Esophagus muscularis mucosa (tissue), 4 donors: ENCODE measurements at regions not wholly inside any gene's neighbourhood (a gene's known extent, or its start where the extent isn't known, plus 50 kb on each side); places are given as distances from the start of the nearest gene placed in this dataset.

ENCODE experiments used
- DNase-seq: peaks from one replicate; pipeline ENCODE4 v3.0.0-alpha.2; 2017; ENCODE audit errors: extremely low spot score
- H3K27ac ChIP-seq, 4 donors: fragments of 200-600 bp; sonication (generic); replicated peaks in 1 of 4; 1 replicate in 3 of 4; 2 replicates in 1 of 4; pipeline ENCODE4 v1.5.1; 2016 to 2019; ENCODE audit warnings: mild to moderate bottlenecking in 1 of 4
- H3K27me3 ChIP-seq, 4 donors: fragments of 200-600 bp; sonication (generic); one replicate each; pipeline versions ENCODE4 v1.5.1 to v1.6.0; 2016 to 2019
- H3K36me3 ChIP-seq, 4 donors: fragments of 200-600 bp; sonication (generic); one replicate each; pipeline ENCODE4 v1.5.1; 2016 to 2019
- H3K4me1 ChIP-seq, 4 donors: fragments of 200-600 bp; sonication (generic); one replicate each; pipeline ENCODE4 v1.5.1; 2016 to 2019
- H3K4me3 ChIP-seq, 4 donors: fragments of 200-600 bp; sonication (generic); 1 replicate in 2 of 4; 2 replicates in 2 of 4; pipeline ENCODE4 v1.5.1; 2016 to 2019; ENCODE audit warnings: mild to moderate bottlenecking in 4 of 4, moderate library complexity in 1 of 4
- H3K9me3 ChIP-seq, 4 donors: fragments of 200-600 bp; sonication (generic); 1 replicate in 3 of 4; 2 replicates in 1 of 4; pipeline ENCODE4 v1.5.1; 2016 to 2019
- EP300 ChIP-seq: sonication (generic); formaldehyde crosslinking; IDR thresholded peaks from one replicate; pipeline ENCODE4 v1.6.1; 2017; ENCODE audit warnings: antibody characterized with exemption
- POLR2A ChIP-seq: fragments of 450-650 bp; IDR thresholded peaks from one replicate; pipeline ENCODE4 v1.6.1; 2017; ENCODE audit warnings: antibody characterized with exemption, moderate library complexity, mild to moderate bottlenecking, low read depth
- POLR2AphosphoS5 ChIP-seq, 2 donors: sonication (generic); formaldehyde crosslinking; IDR thresholded peaks; one replicate each; pipeline ENCODE4 v1.6.1; 2017; ENCODE audit warnings: antibody characterized with exemption in 2 of 2
- WGBS: methylation state at CpG from one replicate; pipeline ENCODE4 v1.1.5; 2018; 5-methylcytosine and 5-hydroxymethylcytosine counted together
- intact Hi-C: fragments of 100-400 bp; cut with DNase I; formaldehyde crosslinking; loops from one replicate; pipeline ENCODE4 v1.15.1; 2023
- TF ChIP-seq, protein P1 (sequence below), 3 experiments: fragments of 200-600 bp in 2 of 3; fragments of 450-650 bp in 1 of 3; sonication (generic) in 2 of 3; IDR thresholded peaks; one replicate each; pipeline ENCODE4 v1.5.1; 2017 to 2019; ENCODE audit warnings: antibody characterized with exemption in 3 of 3, mild to moderate bottlenecking in 2 of 3, moderate library complexity in 1 of 3

DNA sequence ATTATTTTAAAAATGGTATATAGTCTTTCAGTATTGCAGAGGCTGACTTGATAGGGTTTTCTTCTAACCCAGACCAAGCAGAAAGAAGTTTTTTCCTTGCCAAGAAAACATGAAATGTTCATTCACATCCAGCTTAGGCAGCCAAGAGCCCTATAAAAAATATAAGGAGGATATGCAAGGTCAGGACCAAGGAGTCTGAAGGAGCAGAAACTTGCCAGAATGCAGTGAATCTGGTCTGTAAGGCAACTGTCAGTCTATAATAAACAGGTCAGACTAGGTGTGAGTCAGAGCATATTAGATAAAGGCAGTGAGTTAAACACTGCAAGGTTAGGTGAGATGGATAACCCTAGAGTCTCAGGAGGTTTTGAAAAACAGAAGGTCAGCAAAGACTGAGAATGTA lies 645.5 kb downstream of the C12orf50 start:
- DNase-seq = no peak
- H3K9me3 ChIP-seq = no peaks in the 10 kb centered on the region
- no peaks in the 10 kb centered on the region for H3K36me3 ChIP-seq
- no peaks in the 10 kb centered on the region for H3K4me1 ChIP-seq
- no peaks in the 10 kb centered on the region for H3K27me3 ChIP-seq
- TF ChIP-seq EP300 (no peak), POLR2AphosphoS5 (IDR thresholded peaks at IDR 0.05) (no peak), POLR2A (no peak)
- TF ChIP-seq, protein P1, sequence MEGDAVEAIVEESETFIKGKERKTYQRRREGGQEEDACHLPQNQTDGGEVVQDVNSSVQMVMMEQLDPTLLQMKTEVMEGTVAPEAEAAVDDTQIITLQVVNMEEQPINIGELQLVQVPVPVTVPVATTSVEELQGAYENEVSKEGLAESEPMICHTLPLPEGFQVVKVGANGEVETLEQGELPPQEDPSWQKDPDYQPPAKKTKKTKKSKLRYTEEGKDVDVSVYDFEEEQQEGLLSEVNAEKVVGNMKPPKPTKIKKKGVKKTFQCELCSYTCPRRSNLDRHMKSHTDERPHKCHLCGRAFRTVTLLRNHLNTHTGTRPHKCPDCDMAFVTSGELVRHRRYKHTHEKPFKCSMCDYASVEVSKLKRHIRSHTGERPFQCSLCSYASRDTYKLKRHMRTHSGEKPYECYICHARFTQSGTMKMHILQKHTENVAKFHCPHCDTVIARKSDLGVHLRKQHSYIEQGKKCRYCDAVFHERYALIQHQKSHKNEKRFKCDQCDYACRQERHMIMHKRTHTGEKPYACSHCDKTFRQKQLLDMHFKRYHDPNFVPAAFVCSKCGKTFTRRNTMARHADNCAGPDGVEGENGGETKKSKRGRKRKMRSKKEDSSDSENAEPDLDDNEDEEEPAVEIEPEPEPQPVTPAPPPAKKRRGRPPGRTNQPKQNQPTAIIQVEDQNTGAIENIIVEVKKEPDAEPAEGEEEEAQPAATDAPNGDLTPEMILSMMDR (IDR thresholded peaks at IDR 0.05) = no peak
- intact Hi-C loops = no loop called here
- no peak overlapping the region for H3K4me3 ChIP-seq
- no peak overlapping the region for H3K27ac ChIP-seq

DNA sequence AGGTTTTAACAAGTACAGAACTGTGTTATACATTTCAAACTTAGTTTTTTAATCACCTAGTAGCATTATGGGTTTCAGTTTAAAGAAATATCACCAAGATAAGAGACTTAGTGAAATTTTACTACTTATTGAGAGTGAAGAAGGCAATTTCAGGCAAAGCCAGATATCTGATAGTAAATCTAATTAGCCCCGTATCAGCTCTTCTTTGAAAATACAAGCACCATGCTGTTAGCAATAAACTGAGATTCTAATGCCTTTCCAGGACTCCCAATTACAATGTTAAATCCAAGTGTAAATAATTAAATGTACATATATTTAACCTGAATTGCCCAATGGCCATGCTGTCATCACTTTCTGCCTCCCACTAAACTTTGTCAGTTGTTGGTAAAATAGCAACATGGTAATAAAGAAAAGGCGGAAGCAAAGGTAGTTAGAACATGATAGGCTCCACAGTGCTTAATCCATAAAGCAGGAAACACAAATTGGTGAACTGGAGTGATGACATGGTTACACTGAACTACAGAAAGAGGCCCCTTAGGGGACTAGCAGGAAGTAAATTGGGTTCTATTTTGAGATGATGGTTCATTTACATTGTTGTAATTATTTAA lies 646.1 kb downstream of the C12orf50 start:
- no peaks in the 10 kb centered on the region for H3K27me3 ChIP-seq
- intact Hi-C loops = no loop called here
- no peaks in the 10 kb centered on the region for H3K4me1 ChIP-seq
- WGBS = 89% methylated on average over 2 of the region's 2 CpGs
- H3K27ac ChIP-seq = no peak overlapping the region
- no peaks in the 10 kb centered on the region for H3K36me3 ChIP-seq
- H3K4me3 ChIP-seq = no peak overlapping the region
- DNase-seq = no peak
- no peak for TF ChIP-seq POLR2A
- TF ChIP-seq EP300 = no peak
- TF ChIP-seq, protein P1 (IDR thresholded peaks at IDR 0.05) = no peak
- H3K9me3 ChIP-seq = no peaks in the 10 kb centered on the region

DNA sequence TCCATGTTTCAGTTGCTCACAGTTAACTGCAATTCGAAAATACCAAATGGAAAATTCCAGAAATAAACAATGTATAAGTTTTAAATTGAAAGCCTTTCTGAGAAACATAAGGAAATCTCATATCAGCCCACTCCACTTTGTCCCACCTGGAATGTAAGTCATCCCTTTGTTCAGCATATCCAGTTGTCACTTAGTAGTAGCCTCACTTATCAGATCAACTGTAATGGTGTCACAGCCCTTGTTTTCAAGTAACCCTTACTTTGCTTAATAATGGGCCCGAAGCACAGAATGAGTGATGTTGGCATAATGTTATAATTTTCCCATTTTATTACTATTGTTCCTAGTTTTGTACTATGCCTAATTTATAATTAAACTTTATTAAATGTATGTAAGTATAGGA lies 646.8 kb downstream of the C12orf50 start:
- DNase-seq = no peak
- 88% methylated on average over 2 of the region's 2 CpGs for WGBS
- intact Hi-C loops = no loop called here
- H3K27me3 ChIP-seq = no peaks in the 10 kb centered on the region
- H3K9me3 ChIP-seq = no peaks in the 10 kb centered on the region
- TF ChIP-seq POLR2A (no peak), EP300 (no peak), POLR2AphosphoS5 (IDR thresholded peaks at IDR 0.05) (no peak)
- TF ChIP-seq, protein P1 (IDR thresholded peaks at IDR 0.05) = no peak
- no peaks in the 10 kb centered on the region for H3K36me3 ChIP-seq
- no peak overlapping the region for H3K27ac ChIP-seq
- H3K4me3 ChIP-seq = no peak overlapping the region
- no peaks in the 10 kb centered on the region for H3K4me1 ChIP-seq

DNA sequence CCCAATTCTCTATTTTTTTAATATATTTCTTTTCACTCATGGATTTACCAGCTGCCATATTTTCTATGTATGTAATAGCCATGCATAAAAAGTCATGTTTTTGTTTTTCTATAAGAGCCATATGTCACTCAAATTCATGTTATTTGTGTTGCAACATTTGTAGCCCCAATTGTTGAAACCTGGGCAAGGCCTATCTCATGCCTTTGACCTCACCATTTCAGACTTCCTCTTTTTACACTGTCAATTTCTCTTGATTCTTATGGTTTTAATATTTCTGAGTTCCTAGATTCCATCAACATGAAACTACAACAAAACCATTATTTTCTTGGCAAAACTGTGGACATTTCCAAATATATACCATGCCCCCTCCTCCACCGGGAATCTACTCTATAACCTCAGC lies 647.5 kb downstream of the C12orf50 start:
- Histone ChIP-seq H3K4me1 (no peaks in the 10 kb centered on the region), H3K27me3 (no peaks in the 10 kb centered on the region), H3K36me3 (no peaks in the 10 kb centered on the region), H3K9me3 (no peaks in the 10 kb centered on the region), H3K27ac (no peak overlapping the region), H3K4me3 (no peak overlapping the region)
- intact Hi-C loops = no loop called here
- TF ChIP-seq POLR2A (no peak), POLR2AphosphoS5 (IDR thresholded peaks at IDR 0.05) (no peak), EP300 (no peak)
- TF ChIP-seq, protein P1 (IDR thresholded peaks at IDR 0.05) = no peak
- 71% methylated on average over 1 of the region's 1 CpG for WGBS
- DNase-seq = no peak

DNA sequence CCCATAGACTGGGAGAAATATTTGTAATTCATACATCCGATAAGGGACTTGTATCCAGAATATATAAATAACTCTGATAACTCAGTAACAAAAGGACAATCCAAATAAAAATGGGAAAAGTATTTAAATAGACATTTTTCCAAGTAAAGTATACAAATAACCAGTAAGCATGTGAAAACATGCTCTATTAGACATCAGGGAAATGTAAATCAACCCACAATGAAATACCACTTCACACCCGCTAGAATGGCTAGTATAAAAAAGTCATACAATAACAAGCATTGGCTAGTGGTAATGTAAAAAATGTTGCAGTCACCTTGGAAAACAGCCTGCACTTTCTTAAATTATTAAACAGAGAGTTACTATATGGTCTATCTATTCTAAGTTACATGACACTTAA lies 650.7 kb downstream of the C12orf50 start:
- WGBS = 79% methylated on average over 2 of the region's 2 CpGs

More for the DNA sequence above, 650.7 kb downstream of the C12orf50 start:
- intact Hi-C loops = no loop called here
- TF ChIP-seq POLR2AphosphoS5 (IDR thresholded peaks at IDR 0.05) (no peak), EP300 (no peak), POLR2A (no peak)
- TF ChIP-seq, protein P1 (IDR thresholded peaks at IDR 0.05) = no peak
- no peaks in the 10 kb centered on the region for H3K36me3 ChIP-seq
- DNase-seq = no peak
- H3K4me1 ChIP-seq = no peaks in the 10 kb centered on the region
- no peaks in the 10 kb centered on the region for H3K27me3 ChIP-seq
- no peak overlapping the region for H3K4me3 ChIP-seq
- H3K27ac ChIP-seq = no peak overlapping the region
- H3K9me3 ChIP-seq = peaks cover 0 to 7% (median 0%) of the 10 kb centered on the region in 4 donors
